Fibroblast of skin of abdomen (primary cell): ENCODE measurements at regions not wholly inside any gene's neighbourhood (a gene's known extent, or its start where the extent isn't known, plus 50 kb on each side); places are given as distances from the start of the nearest gene placed in this dataset.
A peak's percentile ranks its signal among the peaks of the same experiment; 100 is the strongest.

Experiments
- DNase-seq: peaks from one replicate; pipeline ENCODE4 v3.0.0-alpha.2; 2013

DNA sequence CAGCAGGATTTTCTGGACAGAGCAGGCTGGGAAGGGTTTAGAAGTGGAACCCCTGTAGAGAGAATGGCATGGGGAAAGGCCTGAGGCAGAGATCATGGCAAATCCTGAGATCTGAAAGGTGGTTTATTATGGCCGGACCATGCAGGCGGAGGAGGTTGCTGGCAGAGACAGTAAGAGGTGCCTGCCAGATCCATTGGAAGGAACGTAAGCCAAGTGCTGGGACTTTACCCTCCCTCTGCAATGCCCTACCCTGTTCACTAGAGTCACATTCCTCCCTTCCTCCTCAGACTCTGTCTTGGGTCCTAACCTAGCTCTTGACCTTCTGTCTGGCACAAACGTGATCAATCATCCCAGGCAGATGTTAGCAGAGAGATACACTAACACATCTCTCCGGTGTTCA lies 66.4 kb upstream of the SLC22A23 start:
- no peak for DNase-seq

DNA sequence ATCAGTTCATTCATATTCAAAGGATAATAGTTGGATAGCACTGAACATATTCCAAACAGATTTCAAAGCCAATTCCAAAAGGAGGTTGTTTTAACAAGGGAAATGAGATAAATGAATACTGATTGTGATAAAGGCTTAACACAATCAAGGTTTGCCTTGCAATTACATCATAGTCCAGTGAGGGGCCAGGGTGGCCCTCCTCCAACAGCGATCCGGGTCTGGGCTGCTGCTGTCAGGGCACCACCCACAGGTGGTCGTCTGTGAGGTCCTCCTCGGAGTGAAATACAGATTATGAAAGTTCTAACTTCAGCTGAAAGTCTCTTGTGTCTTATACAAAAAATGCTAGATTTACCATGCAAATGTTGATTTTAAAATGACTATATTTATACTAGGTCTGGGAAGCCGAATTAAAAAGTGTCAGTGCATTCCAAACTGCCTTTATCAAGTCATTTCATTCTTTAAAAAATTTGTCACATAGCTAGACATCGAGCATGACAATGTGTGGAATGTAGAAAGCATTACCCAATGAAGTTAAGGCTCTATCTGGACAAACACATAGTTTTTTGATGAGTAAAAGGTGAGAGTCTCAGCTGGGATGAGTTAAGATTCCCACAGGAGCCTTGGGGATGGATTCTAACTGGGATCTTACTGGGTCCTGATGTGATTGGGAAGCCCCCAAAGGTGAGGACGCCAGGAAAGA lies 65.9 kb upstream of the SLC22A23 start:
- DNase-seq, result peak; percentile 83

DNA sequence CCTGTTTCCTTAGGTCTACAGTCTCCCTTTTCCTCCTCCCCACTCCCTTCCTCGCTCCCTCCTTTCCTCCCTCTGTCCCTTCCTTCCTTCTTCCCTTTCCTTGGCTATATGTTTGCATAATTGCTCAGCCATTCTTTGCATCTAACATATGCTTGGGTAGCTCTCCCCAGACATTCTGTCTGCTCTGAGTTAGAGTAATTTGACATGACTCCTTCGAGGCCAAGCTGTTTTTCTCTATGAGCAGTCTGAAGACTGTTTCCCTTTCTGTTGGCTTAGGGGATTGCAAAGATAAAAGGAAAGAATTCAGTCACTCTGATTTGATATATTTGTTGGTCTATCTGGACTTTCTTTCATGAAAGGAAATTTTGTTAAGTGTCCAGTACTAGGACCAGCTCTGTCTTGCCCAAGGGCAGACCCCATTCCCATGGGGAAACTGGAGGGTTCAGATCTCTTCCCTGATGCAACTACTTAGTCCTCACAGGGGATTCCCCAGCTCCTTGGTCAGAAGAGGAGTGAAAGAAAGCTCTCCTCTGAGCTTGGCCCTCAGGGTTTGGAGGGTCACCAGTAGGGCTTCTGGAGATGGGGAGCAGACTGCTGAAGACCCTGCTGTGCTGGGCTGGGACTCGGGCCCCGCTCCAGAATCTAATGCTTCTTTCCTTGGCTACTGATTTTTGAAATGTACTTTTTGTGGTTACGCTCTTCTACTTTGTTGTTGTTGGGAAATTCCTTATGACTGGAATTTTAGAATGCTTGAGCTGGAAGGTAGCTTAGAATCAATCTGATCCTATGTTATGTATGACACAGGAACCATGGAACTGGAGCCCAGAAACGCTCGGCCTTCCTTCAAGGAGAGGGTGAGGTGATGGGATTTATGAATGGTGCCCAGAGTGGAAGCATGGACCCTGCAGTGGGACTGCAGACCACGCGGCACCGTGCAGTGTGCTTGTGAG lies 63.7 kb upstream of the SLC22A23 start:
- peak; percentile 64 for DNase-seq

DNA sequence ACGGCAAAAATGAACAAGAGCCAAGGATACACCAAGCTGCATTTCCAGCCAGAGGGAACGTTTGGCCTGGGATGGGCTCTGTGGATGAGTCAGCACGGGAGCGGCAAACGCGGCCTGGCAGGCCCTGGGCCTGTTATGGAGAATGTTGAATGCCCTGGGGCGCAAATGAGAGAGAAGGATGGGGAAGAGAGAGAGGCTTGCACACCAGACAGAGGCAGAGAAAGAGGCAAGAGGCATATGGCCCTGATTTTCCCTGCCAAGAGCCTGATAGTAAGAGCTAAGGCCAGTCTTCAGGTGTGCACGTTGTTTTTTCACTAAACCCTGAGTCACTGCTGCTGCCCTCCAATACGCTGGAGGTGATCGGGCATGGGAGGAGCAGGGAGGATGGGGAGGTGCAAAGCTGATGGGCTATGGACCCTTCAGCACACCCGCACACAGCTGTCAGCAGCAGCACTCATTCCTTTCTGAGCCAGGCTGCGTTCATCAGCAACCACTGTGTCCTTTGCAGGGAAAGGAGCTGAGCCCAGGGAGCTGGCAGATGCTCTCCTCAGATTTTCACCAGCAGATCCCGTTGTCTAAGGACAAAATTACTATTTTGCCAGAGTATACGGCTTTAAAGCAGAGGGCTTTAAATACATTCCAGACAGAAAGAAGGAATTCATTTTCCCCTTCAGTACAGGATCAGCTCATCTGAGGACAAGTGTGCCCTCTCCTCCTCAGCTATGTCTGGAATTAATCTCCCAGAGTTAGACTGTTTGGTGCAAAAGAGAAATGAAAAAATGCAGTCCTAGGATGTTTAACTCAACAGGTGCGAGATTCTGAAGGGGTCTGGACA lies 61.7 kb upstream of the SLC22A23 start:
- DNase-seq, result peak; percentile 76

DNA sequence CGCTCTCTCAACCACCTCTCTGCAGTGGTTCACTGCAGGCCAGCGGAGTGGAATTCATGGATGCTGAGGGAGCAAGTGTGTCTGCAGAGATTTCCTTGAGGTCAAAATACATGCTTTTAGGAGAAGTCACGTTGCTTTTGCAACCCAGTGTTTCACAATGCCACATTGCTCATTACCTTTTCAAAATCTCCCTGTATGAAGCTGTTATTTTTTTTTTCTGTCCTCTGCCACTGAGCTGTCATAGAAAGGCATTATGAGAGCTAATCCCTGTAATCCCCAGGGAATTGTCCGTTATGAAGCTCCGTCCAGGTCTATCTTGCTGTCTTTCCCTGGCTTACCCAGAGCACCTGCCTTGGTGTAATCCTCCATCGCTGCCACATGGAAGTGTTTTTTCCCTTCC lies 60.5 kb upstream of the SLC22A23 start:
- peak; percentile 94 for DNase-seq

DNA sequence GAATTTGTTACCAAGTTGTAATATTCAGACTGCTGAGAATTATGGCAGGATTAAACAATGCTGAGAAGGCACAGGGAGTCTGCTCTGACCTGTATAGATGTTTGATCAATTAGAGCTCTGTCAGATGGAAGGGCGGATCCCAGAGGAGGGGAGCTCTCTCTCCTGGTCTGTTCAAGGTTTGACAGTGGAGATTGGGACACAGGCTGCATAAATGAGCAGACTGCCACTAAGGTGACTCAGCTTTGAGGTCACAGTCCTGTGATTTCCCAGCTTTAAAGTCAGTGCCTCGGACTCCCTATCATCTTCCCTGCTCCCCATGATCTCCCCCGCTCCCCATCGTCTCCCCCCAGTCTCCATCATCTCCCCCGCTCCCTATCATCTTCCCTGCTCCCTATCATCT lies 59.2 kb upstream of the SLC22A23 start:
- DNase-seq, result no peak

- DNase-seq, result no peak
Measured at GRCh38 chr6:3515669-3516068, 58.8 kb upstream of the SLC22A23 start.

DNA sequence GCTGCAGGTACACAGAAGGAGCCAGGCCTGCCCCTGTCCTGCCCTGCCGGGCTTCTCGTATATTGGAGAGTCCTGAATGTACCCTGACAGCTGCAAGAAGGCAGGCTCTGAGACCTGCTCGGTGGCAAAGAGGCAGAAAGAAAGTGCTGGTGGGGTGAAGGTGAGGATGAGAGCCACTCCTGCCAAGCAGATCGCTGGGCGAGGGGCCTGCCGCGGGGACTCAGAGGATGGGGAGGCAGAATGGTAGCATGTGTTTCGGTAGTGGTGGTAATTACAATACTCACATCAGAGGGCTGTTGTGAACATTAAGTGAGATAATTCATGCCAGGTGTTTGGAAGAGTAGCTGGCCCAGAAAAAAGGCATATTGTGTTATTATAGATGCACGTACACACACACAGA lies 56.6 kb upstream of the SLC22A23 start:
- no peak for DNase-seq

- DNase-seq, result no peak
Measured at GRCh38 chr6:3512832-3513231, 56.0 kb upstream of the SLC22A23 start.

- DNase-seq, result no peak
Measured at GRCh38 chr6:3510617-3511016, 53.8 kb upstream of the SLC22A23 start.

DNA sequence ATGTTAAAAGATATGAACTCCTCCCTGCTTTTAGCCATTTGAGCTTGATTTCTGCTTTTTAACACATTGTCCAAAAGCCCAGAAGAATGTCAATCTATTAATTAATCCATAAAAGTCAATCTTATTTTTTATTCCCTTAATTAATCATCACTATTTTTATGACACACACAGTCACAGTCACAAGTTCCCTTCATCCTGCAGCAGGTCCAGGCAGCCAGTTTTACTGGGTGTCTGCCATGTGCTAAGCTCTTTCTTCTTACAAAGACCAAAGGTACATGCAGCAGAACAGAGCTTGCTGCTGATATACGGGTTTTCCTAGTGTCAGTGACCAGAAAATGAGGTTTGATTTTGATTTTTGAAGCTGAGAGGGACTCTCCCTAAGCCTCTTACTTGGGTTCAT lies 53.3 kb upstream of the SLC22A23 start:
- DNase-seq, result no peak

DNA sequence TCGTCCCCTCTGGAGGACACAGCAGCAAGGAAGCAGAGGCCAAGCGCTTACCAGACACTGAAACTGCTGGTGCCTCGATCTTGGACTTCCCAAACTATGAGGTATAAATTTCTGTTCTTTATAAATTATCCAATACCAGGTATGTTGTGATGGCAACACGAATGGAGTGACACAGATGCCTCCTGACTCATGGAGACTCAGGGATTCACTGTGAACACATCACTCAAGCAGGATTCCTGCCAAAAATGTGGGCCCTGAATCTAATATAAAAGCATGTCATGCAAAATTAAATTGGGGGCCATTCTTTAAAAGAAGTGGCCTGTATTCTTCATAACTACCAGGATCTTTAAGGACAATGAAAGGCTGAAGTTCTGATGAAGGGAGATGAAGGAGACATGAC lies 52.5 kb upstream of the SLC22A23 start:
- peak; percentile 65 for DNase-seq

DNA sequence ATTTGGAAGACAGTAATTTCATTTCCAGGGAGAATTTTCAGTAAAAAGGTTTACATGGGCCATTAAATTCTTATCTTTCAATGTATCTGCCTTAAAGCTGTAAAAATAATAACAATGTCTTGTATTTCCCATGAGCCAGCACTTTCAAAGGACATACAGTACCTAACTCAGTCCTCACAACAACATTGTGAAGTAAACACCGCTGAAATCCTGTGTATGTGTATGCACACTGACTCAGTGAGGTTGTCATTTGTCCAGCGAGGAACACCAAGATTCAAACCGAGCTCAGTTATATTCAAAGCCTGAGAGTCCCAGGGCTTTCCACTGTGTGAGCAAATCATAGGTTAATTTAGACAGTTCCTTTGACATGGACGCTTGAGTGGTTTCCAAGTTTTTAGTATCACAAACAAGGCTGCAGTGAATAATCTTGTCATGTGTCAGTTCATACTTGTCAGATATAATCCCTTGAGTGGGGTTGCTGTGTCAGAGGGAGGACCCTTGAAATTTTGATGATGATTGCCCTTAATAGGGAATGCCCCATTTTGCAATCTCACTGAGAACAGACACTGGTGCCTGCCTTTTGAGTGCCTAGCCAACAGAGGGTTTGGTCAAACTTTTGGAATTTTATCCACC lies 50.0 kb upstream of the SLC22A23 start:
- DNase-seq, result no peak
